RPMI8226 (cell line): ENCODE measurements at regions not wholly inside any gene's neighbourhood (a gene's known extent, or its start where the extent isn't known, plus 50 kb on each side); places are given as distances from the start of the nearest gene placed in this dataset.
"Not testable (repeated sequence)": the region's sequence is repeated elsewhere in the genome, so short reads cannot be mapped to it uniquely, and the experiment has no call there.

Experiments used
- DNase-seq: peaks from one replicate; pipeline ENCODE4 v3.0.0-alpha.2; 2015

DNA sequence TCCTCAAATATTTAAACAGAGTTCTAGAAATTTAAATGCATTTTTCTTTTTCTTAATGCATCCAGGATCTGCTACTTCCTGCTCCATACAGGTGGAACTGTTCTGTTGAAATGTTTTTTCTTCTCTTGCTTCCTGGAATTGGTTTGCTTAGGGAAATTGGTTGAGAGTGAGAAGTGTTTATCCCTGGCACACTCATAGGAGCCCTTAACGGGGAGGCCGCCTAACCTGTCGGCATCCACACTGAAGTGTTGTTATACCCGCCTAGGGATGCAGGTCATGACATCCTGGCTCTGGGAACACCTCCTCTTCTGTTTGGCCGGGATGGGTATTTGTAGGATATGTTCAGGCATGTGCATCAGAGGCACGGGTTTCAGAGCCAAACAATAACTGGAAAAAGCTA lies 239.7 kb downstream of the GADD45G start:
- no peak for DNase-seq

DNA sequence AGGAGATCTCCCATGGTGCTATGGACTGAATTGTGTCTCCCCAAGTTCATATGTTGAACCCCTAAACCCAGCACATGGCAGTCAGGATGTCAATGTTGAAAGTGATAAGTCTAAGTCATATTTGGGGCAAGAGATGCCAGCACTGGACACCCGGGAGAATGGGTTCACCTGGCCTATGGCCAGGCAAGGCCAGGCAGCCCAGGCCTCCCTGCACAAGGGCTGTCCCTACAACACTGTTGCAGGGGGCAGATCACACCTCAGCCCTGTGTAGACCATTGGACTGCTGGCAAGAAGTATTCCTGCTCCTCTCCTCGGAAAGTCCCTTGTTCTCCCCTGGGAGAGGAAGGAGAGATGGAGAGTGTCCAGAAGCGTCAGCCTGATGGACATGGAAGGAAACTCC lies 240.5 kb downstream of the GADD45G start:
- no peak for DNase-seq

DNA sequence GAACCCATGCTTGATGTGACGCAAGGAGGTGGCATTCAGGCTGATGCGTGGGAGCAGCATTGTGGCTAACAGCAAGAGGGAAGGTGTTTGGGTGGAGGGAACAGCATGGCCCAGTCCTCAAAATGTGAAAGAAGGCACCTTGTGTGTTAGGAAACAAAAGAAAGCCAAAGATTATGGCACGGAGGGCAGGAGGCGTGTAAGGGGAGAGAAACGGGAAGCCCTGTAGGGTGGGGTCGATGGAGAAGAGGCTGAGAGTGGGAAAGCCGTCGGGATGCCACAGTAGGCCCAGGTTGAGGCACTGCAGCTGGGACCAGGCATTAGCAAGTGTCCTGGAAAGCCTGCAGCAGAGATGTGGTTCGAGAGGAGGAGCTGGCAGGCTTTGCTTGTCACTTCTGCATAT lies 241.1 kb downstream of the GADD45G start:
- DNase-seq = no peak

DNA sequence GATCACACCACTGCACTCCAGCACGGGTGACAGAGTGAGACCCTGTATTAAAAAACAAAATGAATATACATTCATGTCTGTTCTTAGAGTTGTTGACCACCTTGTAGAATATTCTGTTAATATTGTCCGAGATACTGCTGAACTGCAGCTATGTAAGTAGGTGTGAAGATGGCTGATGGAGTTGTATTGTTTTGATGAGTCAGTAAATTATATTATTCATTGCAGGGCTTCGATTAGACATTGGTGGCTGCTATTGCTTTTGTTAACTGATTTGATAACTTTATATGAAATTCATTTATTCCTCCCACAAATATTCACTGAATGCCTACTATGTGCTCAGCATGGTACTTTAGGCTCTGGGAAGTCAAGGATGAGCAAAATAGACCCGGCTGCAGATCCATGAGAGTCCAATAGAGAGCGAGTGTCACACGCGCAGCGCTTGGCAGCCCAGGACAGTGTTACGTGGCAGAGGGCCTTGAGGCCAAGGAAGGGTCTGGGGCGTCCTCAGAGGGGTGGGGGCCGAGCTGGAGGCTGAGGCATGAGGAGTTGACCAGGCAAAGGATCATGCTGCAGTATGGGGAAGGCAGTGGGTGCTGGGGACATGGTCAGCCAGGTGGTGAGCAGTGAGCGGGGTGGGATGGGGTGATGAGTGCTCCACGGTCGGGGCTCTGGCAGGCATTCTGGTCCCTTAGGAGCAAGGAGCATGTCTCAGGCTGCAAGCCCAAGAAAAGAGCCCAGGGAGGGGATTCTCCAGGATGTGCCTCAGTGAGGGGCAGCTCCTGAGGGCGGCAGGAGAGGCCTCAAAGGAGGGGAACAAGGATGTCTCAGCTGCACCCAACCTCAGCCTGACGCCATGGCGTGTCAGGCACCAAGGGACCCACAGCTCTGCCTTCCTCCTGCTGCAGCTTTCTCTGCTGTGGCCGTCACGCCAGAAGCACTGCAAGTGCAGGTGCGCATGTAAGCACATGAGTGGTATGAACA lies 243.5 kb downstream of the GADD45G start:
- no peak for DNase-seq

DNA sequence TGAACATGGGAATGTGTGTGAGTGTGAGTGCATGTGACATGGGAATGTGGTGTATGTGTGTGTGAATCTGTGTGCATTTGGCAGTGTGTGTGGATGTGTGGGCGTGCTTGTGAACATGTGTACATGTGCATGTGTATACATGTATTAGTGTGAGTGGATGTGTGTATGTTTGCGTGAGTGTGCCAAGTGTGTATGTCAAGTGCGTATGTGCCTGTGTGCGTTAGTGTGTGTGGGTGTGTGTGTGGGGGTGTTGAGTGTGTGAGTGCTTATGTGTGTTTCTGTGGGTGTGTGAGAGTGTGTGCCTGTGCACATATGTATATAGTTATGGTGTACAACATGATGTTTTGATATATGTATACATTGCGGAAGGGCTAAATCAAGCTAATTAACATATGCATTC lies 244.3 kb downstream of the GADD45G start:
- no peak for DNase-seq

DNA sequence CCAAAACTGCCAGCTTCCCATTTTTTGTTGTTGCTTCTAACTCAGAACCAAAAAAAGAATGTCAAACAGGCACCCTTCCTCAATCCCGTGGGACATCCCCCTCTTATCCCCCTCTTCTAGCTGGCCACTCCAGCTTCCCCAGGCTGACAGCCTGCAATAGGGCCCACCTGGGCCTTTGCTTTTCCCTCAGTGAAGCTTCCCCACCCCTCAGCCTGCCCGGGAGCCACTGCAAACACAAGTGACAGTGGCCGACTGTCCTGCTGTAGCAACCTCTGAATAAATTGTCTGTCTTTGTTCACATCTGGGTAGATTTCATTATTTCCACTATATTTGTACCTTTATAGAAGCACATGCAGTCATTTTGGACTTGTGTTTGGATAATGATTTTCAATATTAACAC lies 245.3 kb downstream of the GADD45G start:
- no peak for DNase-seq

DNA sequence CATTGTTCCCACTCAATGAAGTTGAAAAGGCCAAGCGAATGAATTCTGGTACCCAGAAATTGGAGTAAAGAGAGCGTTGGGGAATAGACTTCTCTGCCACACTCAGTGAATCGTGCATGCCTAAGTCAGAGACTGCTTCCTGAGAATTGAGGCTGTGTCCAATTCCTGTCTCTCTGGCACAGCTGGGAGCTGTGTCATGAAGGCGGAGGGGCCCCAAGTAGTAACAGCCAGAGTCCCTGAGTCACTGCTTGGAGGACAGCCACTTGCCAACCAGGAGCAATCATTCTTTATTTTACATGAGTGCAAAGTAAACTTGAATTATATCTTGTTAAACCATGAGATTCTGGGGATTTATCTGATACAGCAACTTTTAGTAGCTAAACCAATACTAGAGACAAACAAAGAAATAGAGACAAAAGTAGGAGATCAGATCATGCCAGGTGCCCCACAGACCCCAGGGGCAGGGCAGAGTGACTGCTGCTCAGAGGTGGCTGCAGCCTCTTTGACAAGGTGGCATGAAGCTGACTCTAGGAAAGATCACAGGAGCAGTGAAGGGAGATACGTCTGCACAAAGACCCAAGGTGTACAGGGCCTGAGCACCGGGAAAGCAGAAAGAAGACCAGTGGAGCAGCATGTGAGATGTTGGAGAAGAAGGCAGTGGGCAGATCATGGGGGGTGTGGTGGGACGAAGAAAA lies 246.0 kb downstream of the GADD45G start:
- DNase-seq = no peak

DNA sequence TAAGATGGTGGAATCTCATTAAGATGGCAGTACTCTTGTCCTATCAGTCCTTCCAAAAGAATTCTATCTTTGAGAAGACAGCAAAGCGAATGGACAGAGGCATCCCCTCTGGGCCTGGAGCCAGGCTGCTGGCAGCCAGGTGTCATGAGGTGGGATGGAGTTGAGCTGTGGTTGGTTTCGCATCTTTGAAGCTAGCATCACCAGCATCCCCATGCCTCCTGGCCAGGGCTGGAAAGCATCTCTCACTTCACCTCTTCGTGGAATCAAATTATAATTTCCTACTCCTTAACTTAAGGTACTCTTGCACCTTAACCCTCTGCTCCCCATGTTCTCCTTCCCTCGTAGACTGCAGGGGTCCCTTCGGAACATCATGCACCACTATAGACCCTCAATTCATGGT lies 248.3 kb downstream of the GADD45G start:
- DNase-seq = no peak

DNA sequence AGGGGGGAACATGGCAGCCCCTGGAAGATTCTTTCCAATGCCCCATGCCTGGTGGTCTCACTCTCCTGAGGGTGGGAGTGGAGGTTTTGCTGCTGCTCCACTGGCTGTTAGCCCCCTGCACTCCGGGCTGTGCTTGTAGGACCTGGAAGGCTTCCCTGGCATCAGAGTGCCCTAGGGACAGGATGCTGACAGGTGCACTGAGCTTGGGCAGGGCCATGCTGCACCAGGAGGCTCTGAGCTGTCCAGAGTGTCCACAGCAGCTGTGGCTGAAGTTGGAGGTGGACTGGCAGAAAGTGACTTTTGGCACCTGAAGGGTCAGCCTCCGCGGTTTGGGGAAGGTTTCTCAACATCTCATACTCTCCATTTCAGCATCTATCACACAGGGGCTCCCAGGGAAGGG lies 249.1 kb downstream of the GADD45G start:
- no peak for DNase-seq

DNA sequence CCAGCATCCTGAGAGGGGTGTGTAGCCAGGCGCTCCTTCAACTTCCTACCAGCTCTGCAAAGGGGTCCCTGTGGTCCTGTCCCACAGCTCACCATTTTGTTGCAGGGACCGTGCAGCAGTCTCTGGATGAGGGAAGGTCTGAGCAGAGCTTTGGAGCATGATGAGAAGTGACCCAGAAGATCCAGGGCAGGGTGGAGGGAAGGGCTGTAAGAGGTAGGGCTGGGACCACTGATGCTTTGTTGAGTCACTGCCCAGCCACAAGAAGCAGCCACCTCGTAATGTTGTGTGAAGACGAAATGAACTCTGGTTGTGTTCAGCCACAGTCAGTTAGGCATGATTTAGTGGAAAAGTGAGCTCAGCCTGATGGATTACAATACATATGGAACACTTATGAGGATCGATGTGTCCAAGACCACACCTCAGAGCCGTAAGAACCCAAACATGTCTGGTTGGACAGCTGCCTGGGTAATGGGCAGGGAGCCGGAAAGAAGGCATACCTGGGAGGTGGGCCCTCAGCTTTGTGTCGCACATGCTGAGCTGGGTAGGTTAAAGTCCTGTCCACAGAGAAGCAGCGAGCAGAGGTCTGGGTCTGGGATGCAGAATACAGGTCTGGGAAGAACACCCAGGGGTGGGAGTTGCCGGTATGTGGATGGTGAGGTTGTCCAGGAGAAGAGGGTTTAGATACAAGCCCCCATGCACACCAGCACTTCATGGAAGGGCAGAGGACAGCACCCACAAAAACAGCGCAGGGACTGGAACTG lies 250.1 kb downstream of the GADD45G start:
- no peak for DNase-seq

DNA sequence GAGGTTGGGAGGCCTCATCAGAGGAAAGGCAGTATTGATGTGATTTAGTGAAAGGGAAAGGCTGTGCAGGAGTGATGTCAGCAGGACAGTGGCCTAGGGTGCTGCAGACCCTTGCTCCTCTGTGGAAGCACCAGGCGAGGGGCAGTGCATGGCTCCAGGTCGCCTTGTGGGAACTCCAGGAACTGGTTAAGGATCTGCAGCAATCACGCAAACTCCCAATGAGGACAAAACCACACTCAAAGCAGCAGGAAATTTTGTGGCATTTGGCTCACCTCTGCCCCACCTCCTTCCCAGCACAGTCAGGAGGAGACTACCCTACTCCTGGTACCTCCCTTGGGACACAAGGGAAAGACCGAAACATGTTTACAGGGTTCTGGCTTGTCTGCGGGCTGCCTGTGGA lies 251.5 kb downstream of the GADD45G start:
- not testable (repeated sequence) for DNase-seq

DNA sequence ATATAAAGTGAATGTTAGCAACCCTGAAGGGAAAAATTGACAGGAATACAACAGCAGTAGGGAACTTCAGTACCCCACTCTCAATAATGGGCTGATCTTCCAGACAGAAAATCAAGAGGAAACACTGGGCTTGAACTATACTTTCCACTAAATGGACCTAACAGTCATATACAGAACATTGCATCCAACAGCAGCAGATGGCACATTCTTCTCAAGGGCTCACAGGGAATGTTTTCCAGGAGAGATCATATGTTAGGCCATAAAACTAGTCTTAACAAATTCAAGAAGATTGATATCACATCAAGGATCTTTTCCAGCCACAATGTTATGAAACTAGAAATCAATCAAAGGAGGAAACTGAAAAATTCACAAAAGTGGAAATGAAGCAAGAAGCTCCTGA lies 252.1 kb downstream of the GADD45G start:
- DNase-seq = not testable (repeated sequence)

DNA sequence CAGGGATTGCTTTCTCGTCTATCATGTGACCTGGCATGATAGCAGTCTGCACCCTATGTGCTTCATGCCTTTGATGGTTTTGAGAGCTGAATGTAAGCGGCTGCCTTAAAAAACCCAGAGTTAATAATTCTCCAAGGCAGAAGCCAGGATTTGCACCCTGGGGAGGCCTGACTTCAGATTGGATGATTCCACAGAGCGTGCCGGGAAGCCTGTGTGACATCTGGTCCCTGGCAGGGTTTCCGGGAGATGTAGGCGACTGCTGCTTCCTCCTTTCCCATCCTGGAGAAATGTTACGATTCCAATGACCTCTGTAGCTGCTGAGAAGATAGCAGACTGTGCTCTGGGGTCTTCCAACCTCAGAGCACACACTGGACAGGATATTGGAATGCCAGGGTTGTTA lies 255.0 kb downstream of the GADD45G start:
- not testable (repeated sequence) for DNase-seq

DNA sequence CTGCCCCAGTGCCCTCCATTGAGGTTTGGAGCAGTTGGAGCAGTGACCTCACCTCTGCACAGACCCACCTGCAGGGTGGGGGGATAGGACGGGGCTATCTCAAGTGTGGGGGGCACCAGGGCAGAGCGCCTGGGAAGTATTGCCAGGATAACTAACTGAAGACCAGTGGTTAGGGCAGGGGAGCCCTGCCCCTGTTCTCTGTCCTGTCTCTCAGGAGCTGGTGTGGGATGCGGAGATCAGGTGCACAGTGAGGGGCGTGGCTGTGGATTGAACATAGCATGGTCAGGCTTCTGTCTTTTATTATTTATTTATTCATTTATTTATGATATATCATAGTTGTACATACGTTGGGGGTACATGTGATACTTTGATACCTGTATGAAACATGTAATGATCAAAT lies 256.6 kb downstream of the GADD45G start:
- not testable (repeated sequence) for DNase-seq

DNA sequence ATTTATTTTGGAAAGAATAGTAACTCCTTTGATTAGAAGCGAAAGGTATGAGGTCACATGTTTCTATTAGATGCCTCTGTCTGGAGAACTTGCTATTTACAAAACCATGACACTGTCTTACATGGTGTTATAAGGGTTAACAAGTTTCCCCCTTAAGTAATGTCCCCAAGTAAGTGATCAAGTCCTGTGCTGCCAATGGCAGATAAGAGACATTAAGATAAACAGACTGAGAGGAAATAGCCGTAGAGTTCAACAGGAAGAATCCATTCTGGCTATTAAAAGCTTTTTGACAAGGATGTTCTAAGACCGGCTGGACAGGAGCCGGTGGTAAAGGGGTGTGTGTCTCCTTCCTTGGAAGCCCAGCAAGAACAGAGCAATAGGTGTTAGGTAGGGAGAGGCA lies 257.5 kb downstream of the GADD45G start:
- no peak for DNase-seq

DNA sequence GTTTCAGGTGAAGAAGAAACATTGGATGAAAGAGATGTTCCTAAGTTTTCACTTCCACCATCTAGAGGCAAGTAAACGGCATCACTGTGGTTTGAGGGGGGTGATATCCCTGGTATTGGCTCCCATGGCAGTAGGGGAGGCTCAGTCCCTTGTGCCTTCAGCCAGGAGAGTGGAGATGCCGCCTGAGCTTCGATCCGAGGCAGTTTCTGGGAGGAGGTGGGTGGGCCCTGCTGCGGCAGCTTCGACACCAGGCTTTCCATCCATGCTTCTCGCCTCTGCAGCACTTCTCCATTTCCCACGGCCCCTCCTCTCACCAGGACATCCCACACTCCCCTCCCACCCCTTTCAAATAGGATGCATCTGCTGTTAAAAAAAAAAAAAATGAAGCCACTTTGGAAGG lies 258.3 kb downstream of the GADD45G start:
- no peak for DNase-seq

DNA sequence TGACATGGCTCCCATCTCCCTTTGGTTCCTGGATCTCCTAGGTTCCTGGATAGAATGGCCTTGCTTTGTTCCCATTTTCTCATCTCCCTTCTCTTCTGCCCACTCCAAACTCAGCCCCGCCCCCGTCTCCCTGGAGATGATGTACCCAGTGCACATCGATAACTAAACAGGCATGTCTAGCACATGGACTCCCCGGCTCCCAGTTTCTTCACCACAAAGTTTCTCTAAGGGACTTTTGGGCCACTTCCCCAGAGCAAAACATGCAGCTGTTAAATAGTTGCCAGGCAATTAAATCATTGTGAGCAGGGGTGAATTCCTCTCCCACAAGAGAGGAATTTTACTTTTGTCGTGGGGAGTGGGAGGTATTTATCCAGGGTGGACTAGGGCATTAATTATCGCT lies 259.0 kb downstream of the GADD45G start:
- DNase-seq = no peak

DNA sequence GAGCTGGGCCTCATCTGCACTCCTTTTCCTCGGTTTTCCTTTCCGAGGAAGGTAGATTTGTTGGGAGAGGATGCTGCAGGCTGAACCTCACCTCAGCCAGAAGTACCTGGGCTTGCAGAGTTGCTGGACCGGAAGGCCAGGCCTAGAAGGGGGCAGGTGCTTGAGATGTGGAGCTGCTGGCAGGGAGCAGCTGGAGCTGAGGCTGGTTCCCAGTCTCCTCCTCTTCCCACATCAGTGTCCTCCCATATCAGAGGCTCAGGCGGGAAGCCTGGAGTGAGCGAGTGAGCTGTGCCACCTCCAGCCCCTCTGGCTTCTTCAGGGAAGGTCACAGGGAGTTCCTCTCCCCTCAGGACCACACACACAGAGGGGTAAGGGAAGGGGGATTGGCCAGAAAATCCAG lies 259.4 kb downstream of the GADD45G start:
- DNase-seq = no peak

DNA sequence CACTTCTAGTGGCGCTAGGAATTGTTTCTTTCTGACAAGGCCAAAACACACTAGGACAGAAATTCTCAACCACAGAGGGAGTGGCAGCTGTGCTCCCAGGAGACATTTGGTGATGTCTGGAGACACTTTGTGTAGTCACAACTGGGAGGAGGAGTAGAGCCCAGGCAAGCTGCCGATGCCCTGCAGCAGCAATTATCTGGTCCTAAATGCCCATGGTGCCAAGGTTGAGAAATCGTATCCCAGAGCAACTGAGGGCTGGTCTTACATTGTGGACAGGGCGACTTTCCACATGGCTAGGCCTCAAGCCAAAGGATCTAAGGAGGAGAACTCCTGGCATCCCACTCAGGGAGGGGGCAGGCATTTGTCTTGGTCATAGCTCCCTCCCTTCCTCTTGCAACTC lies 259.9 kb downstream of the GADD45G start:
- no peak for DNase-seq

DNA sequence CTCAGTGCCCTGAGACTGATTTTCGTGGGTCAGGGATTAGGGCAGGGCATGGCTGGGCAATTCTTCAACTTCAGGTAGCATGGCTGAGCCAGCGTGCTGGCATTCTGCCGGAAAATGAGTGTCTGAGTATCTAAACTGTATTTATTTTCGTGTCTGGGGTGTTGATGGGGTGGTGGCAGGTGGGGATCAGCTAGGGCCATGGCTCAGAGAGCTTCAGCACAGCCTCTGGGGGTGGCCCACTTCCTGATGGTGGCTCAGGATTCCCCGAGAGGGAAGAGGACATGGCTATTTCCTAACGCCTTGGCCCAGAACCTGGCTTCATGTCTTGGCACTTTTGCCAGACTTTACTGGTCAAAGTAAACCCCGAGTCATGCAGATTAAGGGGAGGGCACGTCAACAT lies 260.5 kb downstream of the GADD45G start:
- DNase-seq = no peak

DNA sequence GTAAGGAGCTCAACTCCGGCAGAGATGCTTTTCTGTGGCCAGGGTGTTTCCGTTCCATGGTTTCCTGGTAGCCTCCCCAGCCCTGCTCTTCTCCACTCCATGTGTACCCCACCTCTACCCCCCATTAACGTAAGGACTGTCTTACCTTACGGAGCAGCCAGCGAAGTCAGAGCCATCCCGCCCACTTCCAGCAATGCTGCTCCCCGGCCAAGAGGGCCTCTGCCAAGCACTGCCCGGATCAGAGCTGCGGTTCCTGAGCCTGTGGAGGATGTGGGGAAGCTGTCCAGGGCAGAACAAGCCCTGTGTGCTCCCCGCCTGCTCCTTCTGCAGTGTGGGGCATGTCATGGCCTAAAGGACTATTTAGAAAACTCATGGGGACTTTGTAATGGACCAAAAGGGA lies 261.2 kb downstream of the GADD45G start:
- no peak for DNase-seq

DNA sequence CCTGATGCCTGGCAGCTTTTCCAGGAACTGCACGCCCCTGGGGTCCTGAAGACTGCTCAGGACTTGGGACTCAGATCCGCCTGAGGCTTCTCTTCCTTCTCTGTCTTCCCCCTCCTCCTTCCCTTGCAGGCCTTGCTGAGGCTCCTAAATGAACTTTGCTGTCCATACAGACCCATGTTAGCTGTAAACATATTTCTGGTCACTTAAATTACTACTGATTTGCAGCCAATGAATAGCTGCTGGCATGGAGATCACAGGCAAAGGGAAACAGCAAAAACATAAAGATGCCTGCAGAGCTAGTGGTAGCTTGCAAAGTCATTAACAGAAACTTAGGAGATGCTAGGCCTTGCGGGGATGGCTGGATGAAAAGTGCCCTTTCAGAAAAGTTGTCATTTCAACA lies 261.9 kb downstream of the GADD45G start:
- no peak for DNase-seq

DNA sequence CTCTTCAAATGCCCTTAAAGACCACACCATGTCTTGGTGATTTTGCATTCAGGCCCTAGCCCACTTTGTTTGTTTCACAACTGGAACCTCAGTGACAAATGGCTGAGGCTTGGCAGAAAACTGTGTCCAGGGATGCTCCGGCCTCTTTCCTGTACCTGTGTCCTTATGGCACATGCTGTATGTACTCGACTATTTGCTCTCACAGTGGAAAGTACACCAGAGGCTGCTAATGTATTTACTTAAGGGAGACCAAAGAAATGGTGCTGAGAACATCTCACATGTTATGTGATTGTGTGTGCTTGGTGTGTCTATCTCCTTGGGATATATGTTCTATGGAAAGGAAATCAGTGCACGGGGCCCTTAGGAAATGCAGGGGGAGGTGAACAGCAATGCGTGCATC lies 263.3 kb downstream of the GADD45G start:
- no peak for DNase-seq
